ENCODE measurements at regions not wholly inside any gene's neighbourhood (a gene's known extent, or its start where the extent isn't known, plus 50 kb on each side); places are given as distances from the start of the nearest gene placed in this dataset.

- Mint-ChIP-seq H3K9me3 (ENCODE audit: low read depth, unreplicated experiment) (no peaks in the 10 kb centered on the region), H3K4me1 (ENCODE audit: low read depth, unreplicated experiment) (no peaks in the 10 kb centered on the region), H3K4me3 (ENCODE audit: low read depth, unreplicated experiment) (no peak overlapping the region)
These were observed 562.8 kb upstream of the BTBD3 start for GRCh38 chr20:11354846-11355245.

GRCh38 chr20:11355345-11355744, 562.3 kb upstream of the BTBD3 start:
- Mint-ChIP-seq H3K36me3 (ENCODE audit: insufficient read depth, unreplicated experiment) (no peaks in the 10 kb centered on the region), H3K27me3 (ENCODE audit: unreplicated experiment) (no peaks in the 10 kb centered on the region), H3K4me1 (ENCODE audit: low read depth, unreplicated experiment) (no peaks in the 10 kb centered on the region), H3K4me3 (ENCODE audit: low read depth, unreplicated experiment) (no peak overlapping the region), H3K9me3 (ENCODE audit: low read depth, unreplicated experiment) (no peaks in the 10 kb centered on the region), H3K27ac (ENCODE audit: unreplicated experiment) (no peak overlapping the region)
- no TSS peak for BruUV-seq (replicated peaks)
- intact Hi-C loops (cut with micrococcal nuclease; ENCODE audit: unreplicated experiment), result no loop called here
- DNase-seq, result no peak
- CTCF ChIA-PET, result interaction anchor here (0.6 kb wide), 1 partner anchor 25 kb away, joined by 4 read pairs; no protein-coding TSS in a partner anchor
- TF ChIP-seq, protein P1, sequence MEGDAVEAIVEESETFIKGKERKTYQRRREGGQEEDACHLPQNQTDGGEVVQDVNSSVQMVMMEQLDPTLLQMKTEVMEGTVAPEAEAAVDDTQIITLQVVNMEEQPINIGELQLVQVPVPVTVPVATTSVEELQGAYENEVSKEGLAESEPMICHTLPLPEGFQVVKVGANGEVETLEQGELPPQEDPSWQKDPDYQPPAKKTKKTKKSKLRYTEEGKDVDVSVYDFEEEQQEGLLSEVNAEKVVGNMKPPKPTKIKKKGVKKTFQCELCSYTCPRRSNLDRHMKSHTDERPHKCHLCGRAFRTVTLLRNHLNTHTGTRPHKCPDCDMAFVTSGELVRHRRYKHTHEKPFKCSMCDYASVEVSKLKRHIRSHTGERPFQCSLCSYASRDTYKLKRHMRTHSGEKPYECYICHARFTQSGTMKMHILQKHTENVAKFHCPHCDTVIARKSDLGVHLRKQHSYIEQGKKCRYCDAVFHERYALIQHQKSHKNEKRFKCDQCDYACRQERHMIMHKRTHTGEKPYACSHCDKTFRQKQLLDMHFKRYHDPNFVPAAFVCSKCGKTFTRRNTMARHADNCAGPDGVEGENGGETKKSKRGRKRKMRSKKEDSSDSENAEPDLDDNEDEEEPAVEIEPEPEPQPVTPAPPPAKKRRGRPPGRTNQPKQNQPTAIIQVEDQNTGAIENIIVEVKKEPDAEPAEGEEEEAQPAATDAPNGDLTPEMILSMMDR (IDR thresholded peaks at IDR 0.05; ENCODE audit: unreplicated experiment), result no peak

More at GRCh38 chr20:11354846-11355245, 562.8 kb upstream of the BTBD3 start:
- intact Hi-C loops (cut with micrococcal nuclease; ENCODE audit: unreplicated experiment), result no loop called here
- BruUV-seq (replicated peaks), result no TSS peak
- H3K36me3 Mint-ChIP-seq (ENCODE audit: insufficient read depth, unreplicated experiment), result no peaks in the 10 kb centered on the region
- no peak overlapping the region for H3K27ac Mint-ChIP-seq (ENCODE audit: unreplicated experiment)
- H3K27me3 Mint-ChIP-seq (ENCODE audit: unreplicated experiment), result no peaks in the 10 kb centered on the region
- TF ChIP-seq, protein P1 (IDR thresholded peaks at IDR 0.05; ENCODE audit: unreplicated experiment), result no peak
- CTCF ChIA-PET, result interaction anchor here (0.6 kb wide), 1 partner anchor 25 kb away, joined by 4 read pairs; no protein-coding TSS in a partner anchor
- no peak for DNase-seq

- H3K36me3 Mint-ChIP-seq (ENCODE audit: insufficient read depth, unreplicated experiment), result no peaks in the 10 kb centered on the region
- no peaks in the 10 kb centered on the region for H3K9me3 Mint-ChIP-seq (ENCODE audit: low read depth, unreplicated experiment)
- CTCF ChIA-PET, result no interaction called here
- no peaks in the 10 kb centered on the region for H3K27me3 Mint-ChIP-seq (ENCODE audit: unreplicated experiment)
- H3K4me3 Mint-ChIP-seq (ENCODE audit: low read depth, unreplicated experiment), result no peak overlapping the region
- no peak for DNase-seq
- intact Hi-C loops (cut with micrococcal nuclease; ENCODE audit: unreplicated experiment), result no loop called here
- no peak overlapping the region for H3K27ac Mint-ChIP-seq (ENCODE audit: unreplicated experiment)
- no peaks in the 10 kb centered on the region for H3K4me1 Mint-ChIP-seq (ENCODE audit: low read depth, unreplicated experiment)
- BruUV-seq (replicated peaks), result no TSS peak
- TF ChIP-seq, protein P1 (IDR thresholded peaks at IDR 0.05; ENCODE audit: unreplicated experiment), result no peak
These were observed 561.6 kb upstream of the BTBD3 start for GRCh38 chr20:11356061-11356460.

GRCh38 chr20:11362450-11362849, 555.2 kb upstream of the BTBD3 start:
- Mint-ChIP-seq H3K4me1 (ENCODE audit: low read depth, unreplicated experiment) (peaks cover 15% of the 10 kb centered on the region), H3K36me3 (ENCODE audit: insufficient read depth, unreplicated experiment) (no peaks in the 10 kb centered on the region), H3K4me3 (ENCODE audit: low read depth, unreplicated experiment) (no peak overlapping the region), H3K27ac (ENCODE audit: unreplicated experiment) (no peak overlapping the region), H3K9me3 (ENCODE audit: low read depth, unreplicated experiment) (peaks cover 3% of the 10 kb centered on the region), H3K27me3 (ENCODE audit: unreplicated experiment) (no peaks in the 10 kb centered on the region)
- TF ChIP-seq, protein P1 (IDR thresholded peaks at IDR 0.05; ENCODE audit: unreplicated experiment), result no peak
- intact Hi-C loops (cut with micrococcal nuclease; ENCODE audit: unreplicated experiment), result no loop called here
- no peak for DNase-seq
- BruUV-seq (replicated peaks), result no TSS peak
- CTCF ChIA-PET, result no interaction called here

All from Calu3 (cell line).